ENCODE measurements at regions not wholly inside any gene's neighbourhood (a gene's known extent, or its start where the extent isn't known, plus 50 kb on each side); places are given as distances from the start of the nearest gene placed in this dataset.
A peak's percentile ranks its signal among the peaks of the same experiment; 100 is the strongest.

GRCh38 chr2:234835738-234836137, 116.1 kb upstream of the SH3BP4 start:
- no peak overlapping the region for H3K27ac ChIP-seq (ENCODE audit: low read length)

DNA sequence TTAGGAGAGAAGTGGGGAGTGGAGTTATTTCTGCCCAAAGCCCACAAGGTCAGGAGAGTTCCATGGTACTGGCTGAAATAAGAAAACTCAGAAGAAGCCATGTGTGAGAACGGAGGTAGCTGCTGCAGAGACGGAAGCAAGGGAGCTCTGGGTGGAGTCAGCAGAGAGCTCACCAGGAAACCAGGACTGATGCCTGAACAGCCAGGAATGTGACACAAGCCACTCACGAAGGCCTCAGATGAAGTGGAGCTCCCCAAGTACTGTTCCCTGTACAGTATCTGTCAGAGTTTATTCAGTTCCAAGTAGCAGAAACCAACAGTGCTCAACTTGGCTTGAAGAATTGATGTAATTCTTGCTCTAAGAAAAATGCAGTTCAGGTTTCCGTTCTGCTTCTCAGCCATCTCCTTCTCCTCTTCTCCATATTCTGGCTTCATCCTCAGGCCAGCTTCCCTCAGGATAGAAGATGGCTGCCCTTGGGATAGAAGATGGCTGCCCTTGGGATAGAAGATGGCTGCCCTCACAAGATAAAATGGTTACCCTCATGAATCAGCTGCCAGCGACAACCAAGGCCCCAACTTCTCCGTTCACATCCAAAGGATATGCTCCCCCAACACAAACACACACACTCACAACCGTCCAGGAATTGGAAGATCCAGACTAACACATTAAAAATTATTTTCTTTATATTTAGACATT, 117.4 kb upstream of the SH3BP4 start:
- Histone ChIP-seq H3K36me3 (ENCODE audit: insufficient read depth, low read length) (no peaks in the 10 kb centered on the region), H3K9ac (ENCODE audit: low read length) (no peak overlapping the region), H3K9me3 (ENCODE audit: low read length) (no peaks in the 10 kb centered on the region), H3K27ac (ENCODE audit: low read length) (no peak overlapping the region), H3K27me3 (ENCODE audit: insufficient read depth, low read depth, low read length) (no peaks in the 10 kb centered on the region), H3K9me2 (ENCODE audit: insufficient read depth, low read length) (no peaks in the 10 kb centered on the region), H3K79me2 (replicated peaks; ENCODE audit: insufficient read depth, low read length) (no peaks in the 10 kb centered on the region), H4K20me1 (ENCODE audit: insufficient read depth) (no peaks in the 10 kb centered on the region), H3K4me3 (ENCODE audit: low read length) (no peak overlapping the region), H3F3A (ENCODE audit: insufficient read depth, low read length, poor library complexity, severe bottlenecking) (no peaks in the 10 kb centered on the region), H3K4me2 (ENCODE audit: low read length) (no peak overlapping the region), H2AFZ (ENCODE audit: low read depth, low read length) (no peak overlapping the region)
- no peak for TF ChIP-seq TAF1 (IDR thresholded peaks at IDR 0.05; ENCODE audit: low read depth)
- no peak for TF ChIP-seq SMC3 (conservative IDR thresholded peaks at IDR 0.05; ENCODE audit: poor library complexity)
- TF ChIP-seq EZH2 (IDR thresholded peaks at IDR 0.05; ENCODE audit: borderline replicate concordance, insufficient read depth, low read length, poor library complexity, severe bottlenecking), result no peak
- TF ChIP-seq, protein P1, sequence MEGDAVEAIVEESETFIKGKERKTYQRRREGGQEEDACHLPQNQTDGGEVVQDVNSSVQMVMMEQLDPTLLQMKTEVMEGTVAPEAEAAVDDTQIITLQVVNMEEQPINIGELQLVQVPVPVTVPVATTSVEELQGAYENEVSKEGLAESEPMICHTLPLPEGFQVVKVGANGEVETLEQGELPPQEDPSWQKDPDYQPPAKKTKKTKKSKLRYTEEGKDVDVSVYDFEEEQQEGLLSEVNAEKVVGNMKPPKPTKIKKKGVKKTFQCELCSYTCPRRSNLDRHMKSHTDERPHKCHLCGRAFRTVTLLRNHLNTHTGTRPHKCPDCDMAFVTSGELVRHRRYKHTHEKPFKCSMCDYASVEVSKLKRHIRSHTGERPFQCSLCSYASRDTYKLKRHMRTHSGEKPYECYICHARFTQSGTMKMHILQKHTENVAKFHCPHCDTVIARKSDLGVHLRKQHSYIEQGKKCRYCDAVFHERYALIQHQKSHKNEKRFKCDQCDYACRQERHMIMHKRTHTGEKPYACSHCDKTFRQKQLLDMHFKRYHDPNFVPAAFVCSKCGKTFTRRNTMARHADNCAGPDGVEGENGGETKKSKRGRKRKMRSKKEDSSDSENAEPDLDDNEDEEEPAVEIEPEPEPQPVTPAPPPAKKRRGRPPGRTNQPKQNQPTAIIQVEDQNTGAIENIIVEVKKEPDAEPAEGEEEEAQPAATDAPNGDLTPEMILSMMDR (IDR thresholded peaks at IDR 0.05; ENCODE audit: poor library complexity, severe bottlenecking), result no peak

More at GRCh38 chr2:234835738-234836137, 116.1 kb upstream of the SH3BP4 start:
- Histone ChIP-seq H3K9ac (ENCODE audit: low read length) (no peak overlapping the region), H4K20me1 (ENCODE audit: insufficient read depth) (no peaks in the 10 kb centered on the region), H3K9me2 (ENCODE audit: insufficient read depth, low read length) (no peaks in the 10 kb centered on the region), H3K27me3 (ENCODE audit: insufficient read depth, low read depth, low read length) (no peaks in the 10 kb centered on the region), H3K4me3 (ENCODE audit: low read length) (peak overlapping the region; percentile 7), H2AFZ (ENCODE audit: low read depth, low read length) (no peak overlapping the region), H3K36me3 (ENCODE audit: insufficient read depth, low read length) (no peaks in the 10 kb centered on the region), H3F3A (ENCODE audit: insufficient read depth, low read length, poor library complexity, severe bottlenecking) (no peaks in the 10 kb centered on the region), H3K9me3 (ENCODE audit: low read length) (no peaks in the 10 kb centered on the region), H3K4me2 (ENCODE audit: low read length) (no peak overlapping the region), H3K79me2 (replicated peaks; ENCODE audit: insufficient read depth, low read length) (no peaks in the 10 kb centered on the region)
- TF ChIP-seq POLR2AphosphoS5 (IDR thresholded peaks at IDR 0.05), result peak; percentile 31
- TF ChIP-seq SMC3 (conservative IDR thresholded peaks at IDR 0.05; ENCODE audit: poor library complexity), result peak; percentile 18
- TF ChIP-seq REST (IDR thresholded peaks at IDR 0.05; ENCODE audit: borderline replicate concordance), result no peak
- TF ChIP-seq RAD21 (conservative IDR thresholded peaks at IDR 0.05), result peak; percentile 13

GRCh38 chr2:234830853-234831252, 121.0 kb upstream of the SH3BP4 start:
- Histone ChIP-seq H3K36me3 (ENCODE audit: insufficient read depth, low read length) (no peaks in the 10 kb centered on the region), H3K79me2 (replicated peaks; ENCODE audit: insufficient read depth, low read length) (no peaks in the 10 kb centered on the region), H2AFZ (ENCODE audit: low read depth, low read length) (no peak overlapping the region), H3K4me2 (ENCODE audit: low read length) (no peak overlapping the region), H3K9ac (ENCODE audit: low read length) (no peak overlapping the region), H3K27me3 (ENCODE audit: insufficient read depth, low read depth, low read length) (no peaks in the 10 kb centered on the region), H3K9me3 (ENCODE audit: low read length) (no peaks in the 10 kb centered on the region), H3K4me3 (ENCODE audit: low read length) (no peak overlapping the region), H3K27ac (ENCODE audit: low read length) (no peak overlapping the region), H3F3A (ENCODE audit: insufficient read depth, low read length, poor library complexity, severe bottlenecking) (no peaks in the 10 kb centered on the region), H4K20me1 (ENCODE audit: insufficient read depth) (no peaks in the 10 kb centered on the region), H3K9me2 (ENCODE audit: insufficient read depth, low read length) (no peaks in the 10 kb centered on the region)
- TF ChIP-seq RAD21 (conservative IDR thresholded peaks at IDR 0.05) (no peak), EP300 (conservative IDR thresholded peaks at IDR 0.05; ENCODE audit: poor library complexity, severe bottlenecking) (no peak), TAF1 (IDR thresholded peaks at IDR 0.05; ENCODE audit: low read depth) (no peak), POLR2AphosphoS5 (IDR thresholded peaks at IDR 0.05) (no peak), MXI1 (conservative IDR thresholded peaks at IDR 0.05; ENCODE audit: poor library complexity, severe bottlenecking) (no peak), EZH2 (IDR thresholded peaks at IDR 0.05; ENCODE audit: borderline replicate concordance, insufficient read depth, low read length, poor library complexity, severe bottlenecking) (no peak), SMC3 (conservative IDR thresholded peaks at IDR 0.05; ENCODE audit: poor library complexity) (no peak), REST (IDR thresholded peaks at IDR 0.05; ENCODE audit: borderline replicate concordance) (no peak)
- TF ChIP-seq, protein P1 (IDR thresholded peaks at IDR 0.05; ENCODE audit: poor library complexity, severe bottlenecking), result no peak
